A549 (cell line): ENCODE measurements at regions not wholly inside any gene's neighbourhood (a gene's known extent, or its start where the extent isn't known, plus 50 kb on each side); places are given as distances from the start of the nearest gene placed in this dataset.

Experiments
- ATAC-seq, 2 experiments: fragments of 200-7000 bp in 1 of 2; fragments of >200 bp in 1 of 2; cut with Nextera tagmentation in 1 of 2; cut with Tn5 transposase in 1 of 2; 3 replicates each; pipeline versions ENCODE4 v1.8.0 to v1.9.1; 2018 to 2020; ENCODE audit warnings: mild to moderate bottlenecking in 1 of 2, moderate library complexity in 1 of 2
- CTCF ChIA-PET: fragments of 300-600 bp; sonication (Branson Sonifier 250); formaldehyde crosslinking; extraction: SDS; loops from one replicate; lab custom pipeline; 2021; ENCODE audit warnings: antibody characterized with exemption, inconsistent platforms; lab: Yijun Ruan, JAX
- POLR2A ChIA-PET: fragments of 350-600 bp; formaldehyde crosslinking; extraction: SDS; loops from one replicate; lab custom pipeline; 2021; ENCODE audit warnings: antibody characterized with exemption, inconsistent platforms; lab: Yijun Ruan, JAX
- DNase-seq, 2 experiments: peaks; one replicate each; pipeline versions ENCODE4 v3.0.0 to v3.0.0-alpha.2; 2011 to 2016; ENCODE audit warnings: low read depth in 1 of 2, low spot score in 1 of 2
- FAIRE-seq: peaks from 2 replicates; lab custom pipeline; 2011; peaks lifted over from hg19 to GRCh38; lab: Jason Lieb, UNC
- H3K27ac ChIP-seq, 2 experiments: fragments of >200 bp; sonication (Bioruptor Twin); formaldehyde crosslinking; 3 replicates each; pipeline ENCODE4 v1.5.1; 2016 to 2017
- H3K4me1 ChIP-seq: fragments of >200 bp; sonication (Bioruptor Twin); formaldehyde crosslinking; 3 replicates; pipeline ENCODE4 v1.6.1; 2016
- H3K4me2 ChIP-seq: fragments of >200 bp; sonication (Bioruptor Twin); formaldehyde crosslinking; 3 replicates; pipeline ENCODE4 v1.6.1; 2016
- H3K4me3 ChIP-seq: fragments of >200 bp; sonication (Bioruptor Twin); formaldehyde crosslinking; 3 replicates; pipeline ENCODE4 v1.5.1; 2016
- H3K9me3 ChIP-seq: fragments of >200 bp; sonication (Bioruptor Twin); formaldehyde crosslinking; 3 replicates; pipeline ENCODE4 v1.6.1; 2016
- ATOH8 ChIP-seq: fragments of 250-450 bp; sonication (Bioruptor Pico); IDR thresholded peaks from 2 replicates; pipeline ENCODE4 v1.5.0; 2020; ENCODE audit warnings: low read depth, mild to moderate bottlenecking, moderate library complexity
- CBX2 ChIP-seq: fragments of 200-600 bp; sonication (generic); IDR thresholded peaks from 2 replicates; pipeline ENCODE4 v1.6.1; 2016; ENCODE audit warnings: low read depth, mild to moderate bottlenecking, borderline replicate concordance
- CBX8 ChIP-seq: fragments of 200-600 bp; sonication (generic); IDR thresholded peaks from 2 replicates; pipeline ENCODE4 v1.6.1; 2016
- CEBPB ChIP-seq, 2 experiments: fragments of >200 bp in 1 of 2; sonication (Bioruptor Twin) in 1 of 2; formaldehyde crosslinking in 1 of 2; IDR thresholded peaks; 2 replicates each; pipeline ENCODE4 v1.6.1; 2012 to 2016
- ELK1 ChIP-seq: fragments of 150-350 bp; IDR thresholded peaks from 2 replicates; pipeline ENCODE4 v1.6.1; 2014; ENCODE audit warnings: low read depth, mild to moderate bottlenecking, low read length
- HEYL ChIP-seq: fragments of 250-450 bp; sonication (Bioruptor Pico); IDR thresholded peaks from 2 replicates; pipeline ENCODE4 v1.8.0; 2021; ENCODE audit warnings: mild to moderate bottlenecking, moderate library complexity
- HMGXB4 ChIP-seq: fragments of 250-450 bp; sonication (Bioruptor Pico); IDR thresholded peaks from 2 replicates; pipeline ENCODE4 v1.5.0; 2021; ENCODE audit warnings: mild to moderate bottlenecking, moderate library complexity, borderline replicate concordance
- HOXA7 ChIP-seq: fragments of 250-450 bp; sonication (Bioruptor Pico); IDR thresholded peaks from 2 replicates; pipeline ENCODE4 v1.5.0; 2020; ENCODE audit warnings: mild to moderate bottlenecking, moderate library complexity
- HOXB13 ChIP-seq: fragments of 250-450 bp; sonication (Bioruptor Pico); IDR thresholded peaks from 2 replicates; pipeline ENCODE4 v1.5.0; 2020; ENCODE audit warnings: low read depth, mild to moderate bottlenecking, moderate library complexity
- HOXB5 ChIP-seq: fragments of 250-450 bp; sonication (Bioruptor Pico); IDR thresholded peaks from 2 replicates; pipeline ENCODE4 v1.5.0; 2020; ENCODE audit warnings: mild to moderate bottlenecking, moderate library complexity
- JUN ChIP-seq, 2 experiments: fragments of >200 bp; sonication (Bioruptor Twin); formaldehyde crosslinking; IDR thresholded peaks; 2 replicates in 1 of 2; 3 replicates in 1 of 2; pipeline ENCODE4 v1.6.1; 2016 to 2017
- JUNB ChIP-seq: fragments of >200 bp; sonication (Bioruptor Twin); formaldehyde crosslinking; IDR thresholded peaks from 2 replicates; pipeline ENCODE4 v1.6.1; 2016
- NFE2L2 ChIP-seq: fragments of 150-350 bp; conservative IDR thresholded peaks from 2 replicates; pipeline ENCODE4 v1.6.1; 2014; ENCODE audit warnings: low read length
- NPAS2 ChIP-seq: fragments of 250-450 bp; sonication (Bioruptor Pico); IDR thresholded peaks from 2 replicates; pipeline ENCODE4 v1.8.0; 2022; ENCODE audit warnings: mild to moderate bottlenecking, moderate library complexity, borderline replicate concordance
- NR3C1 ChIP-seq: fragments of >200 bp; sonication (Bioruptor Twin); formaldehyde crosslinking; IDR thresholded peaks from 3 replicates; pipeline ENCODE4 v1.6.1; 2017
- POLR2A ChIP-seq: IDR thresholded peaks from 2 replicates; pipeline ENCODE4 v1.6.1; 2012; ENCODE audit warnings: mild to moderate bottlenecking, low read length
- RNF2 ChIP-seq: fragments of 200-600 bp; sonication (generic); IDR thresholded peaks from 2 replicates; pipeline ENCODE4 v1.6.1; 2016; ENCODE audit warnings: low read depth, mild to moderate bottlenecking, antibody characterized with exemption, moderate library complexity, borderline replicate concordance
- TFCP2L1 ChIP-seq: fragments of 250-450 bp; sonication (Bioruptor Pico); IDR thresholded peaks from 2 replicates; pipeline ENCODE4 v1.5.0; 2021; ENCODE audit warnings: mild to moderate bottlenecking
- TP53 ChIP-seq: fragments of 250-450 bp; sonication (Bioruptor Pico); IDR thresholded peaks from 2 replicates; pipeline ENCODE4 v1.5.0; 2021; ENCODE audit warnings: mild to moderate bottlenecking, moderate library complexity
- ZC3H11A ChIP-seq: fragments of 450-650 bp; IDR thresholded peaks from 2 replicates; pipeline ENCODE4 v1.6.1; 2014; ENCODE audit warnings: antibody characterized with exemption, mild to moderate bottlenecking
- ZFP36 ChIP-seq: fragments of 450-650 bp; IDR thresholded peaks from 2 replicates; pipeline ENCODE4 v1.6.1; 2014; ENCODE audit warnings: borderline replicate concordance; ENCODE audit not compliant: partially characterized antibody
- WGBS: methylation state at CpG from one replicate; pipeline ENCODE4 v1.1.6; 2017; ENCODE audit errors: missing lambda C conversion rate; 5-methylcytosine and 5-hydroxymethylcytosine counted together
- TF ChIP-seq, protein P1 (sequence below): fragments of >200 bp; sonication (Bioruptor Twin); formaldehyde crosslinking; IDR thresholded peaks from 3 replicates; pipeline ENCODE4 v1.6.1; 2016
- TF ChIP-seq, protein P2 (sequence below): IDR thresholded peaks from 2 replicates; pipeline ENCODE4 v1.6.1; 2012; ENCODE audit warnings: low read depth, borderline replicate concordance

DNA sequence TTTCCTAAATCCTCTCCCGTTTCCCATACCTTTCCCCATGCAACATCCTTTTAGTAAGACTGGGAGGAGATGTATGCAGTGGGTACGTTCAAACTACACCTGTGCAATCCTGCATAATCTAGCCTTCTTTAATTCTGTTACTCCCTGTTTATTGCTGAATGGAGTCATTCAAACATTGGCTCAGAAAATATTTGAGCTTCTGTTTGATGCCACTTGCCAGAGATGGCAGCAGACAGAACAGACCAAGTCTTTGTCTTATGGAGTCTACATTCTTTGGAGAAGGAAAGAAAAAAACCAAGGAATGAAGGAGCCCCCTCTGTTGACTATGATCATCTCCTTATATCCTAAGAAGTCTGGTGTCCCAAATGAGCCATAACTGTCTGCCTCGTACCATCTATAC is 288.8 kb downstream of the HAPSTR1 start:
- CTCF ChIA-PET: no interaction called here

DNA sequence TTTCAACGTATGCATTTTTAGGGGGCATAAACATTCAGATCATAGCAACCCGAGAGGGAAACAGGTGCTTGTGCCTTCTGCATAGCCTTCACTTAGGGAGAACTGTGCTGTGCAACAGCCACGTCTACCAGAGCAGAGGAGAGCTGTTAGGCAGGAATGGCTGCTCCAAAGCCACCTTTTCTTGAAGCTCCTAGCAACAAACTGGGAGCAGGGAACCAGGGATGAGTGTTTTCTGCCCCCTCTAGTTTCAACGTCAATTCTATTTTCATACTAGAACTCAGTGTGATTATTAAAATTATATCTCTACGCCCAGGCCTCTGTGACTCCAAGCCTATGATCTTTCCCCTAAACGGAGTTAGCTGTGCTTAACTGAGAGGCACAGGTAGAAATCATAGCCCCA is 290.0 kb downstream of the HAPSTR1 start:
- no peaks in the 10 kb centered on the region for H3K9me3 ChIP-seq
- TF ChIP-seq ZFP36 (no peak), JUNB (no peak), ELK1 (no peak), JUN (IDR thresholded peaks at IDR 0.05) (no peak), HEYL (CRISPR knock-in tag) (no peak), RNF2 (no peak), HOXB13 (CRISPR knock-in tag) (no peak), POLR2A (no peak)
- TF ChIP-seq, protein P1, sequence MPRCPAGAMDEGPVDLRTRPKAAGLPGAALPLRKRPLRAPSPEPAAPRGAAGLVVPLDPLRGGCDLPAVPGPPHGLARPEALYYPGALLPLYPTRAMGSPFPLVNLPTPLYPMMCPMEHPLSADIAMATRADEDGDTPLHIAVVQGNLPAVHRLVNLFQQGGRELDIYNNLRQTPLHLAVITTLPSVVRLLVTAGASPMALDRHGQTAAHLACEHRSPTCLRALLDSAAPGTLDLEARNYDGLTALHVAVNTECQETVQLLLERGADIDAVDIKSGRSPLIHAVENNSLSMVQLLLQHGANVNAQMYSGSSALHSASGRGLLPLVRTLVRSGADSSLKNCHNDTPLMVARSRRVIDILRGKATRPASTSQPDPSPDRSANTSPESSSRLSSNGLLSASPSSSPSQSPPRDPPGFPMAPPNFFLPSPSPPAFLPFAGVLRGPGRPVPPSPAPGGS: no peak
- TF ChIP-seq, all 56 proteins: peak for 0
- ATAC-seq (no peak), FAIRE-seq (no peak), DNase-seq (no peak)
- CTCF ChIA-PET: no interaction called here
- POLR2A ChIA-PET: no interaction called here
- no peak overlapping the region for H3K27ac ChIP-seq
- 3% methylated on average over 6 of the region's 6 CpGs for WGBS
- H3K4me3 ChIP-seq: no peak overlapping the region
- H3K4me1 ChIP-seq: no peaks in the 10 kb centered on the region
- H3K4me2 ChIP-seq: no peak overlapping the region

More for the DNA sequence above, 288.8 kb downstream of the HAPSTR1 start:
- TF ChIP-seq HOXA7: no peak
- no peak for TF ChIP-seq HOXB5
- no peak for TF ChIP-seq TP53 (CRISPR knock-in tag)
- TF ChIP-seq NFE2L2: no peak
- TF ChIP-seq ZC3H11A: no peak
- TF ChIP-seq CBX8: no peak
- no peak for TF ChIP-seq CBX2
- TF ChIP-seq ZFP36: no peak
- TF ChIP-seq TFCP2L1: no peak
- no peak for TF ChIP-seq HMGXB4
- no peak for TF ChIP-seq NR3C1
- TF ChIP-seq CEBPB (IDR thresholded peaks at IDR 0.05): no peak
- TF ChIP-seq ATOH8: no peak
- TF ChIP-seq NPAS2 (CRISPR knock-in tag): no peak
- no peak for TF ChIP-seq JUN (IDR thresholded peaks at IDR 0.05)
- no peak for FAIRE-seq
- H3K4me1 ChIP-seq: no peaks in the 10 kb centered on the region
- H3K4me3 ChIP-seq: no peak overlapping the region
- no peak overlapping the region for H3K27ac ChIP-seq
- no peak for DNase-seq
- 0% methylated on average over 3 of the region's 3 CpGs for WGBS
- POLR2A ChIA-PET: no interaction called here
- ATAC-seq: no peak
- H3K9me3 ChIP-seq: no peaks in the 10 kb centered on the region
- no peak overlapping the region for H3K4me2 ChIP-seq

DNA sequence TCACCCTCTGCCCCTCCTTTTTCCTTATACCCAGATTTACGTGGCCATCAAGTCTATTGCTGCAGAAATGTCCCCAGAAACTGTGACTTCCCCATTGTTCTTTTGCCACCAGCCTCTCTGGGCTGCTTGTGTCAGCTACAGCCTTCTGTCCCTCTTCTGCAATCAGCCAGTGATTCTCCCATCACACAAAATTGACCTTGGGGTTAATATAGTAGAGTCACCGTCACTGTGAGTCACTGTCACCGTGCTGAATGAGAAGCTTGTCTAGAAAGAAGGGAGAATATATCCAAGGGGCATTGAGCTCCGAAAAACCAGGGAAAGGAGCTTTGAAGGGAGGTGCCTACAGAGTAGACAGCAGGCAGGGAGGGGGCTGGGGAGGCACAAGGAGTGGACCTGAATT is 290.5 kb downstream of the HAPSTR1 start:
- CTCF ChIA-PET: no interaction called here
- no peak overlapping the region for H3K27ac ChIP-seq
- POLR2A ChIA-PET: no interaction called here
- 2% methylated on average over 4 of the region's 4 CpGs for WGBS
- ATAC-seq (no peak), FAIRE-seq (no peak), DNase-seq (no peak)
- H3K4me1 ChIP-seq: no peaks in the 10 kb centered on the region
- no peak overlapping the region for H3K4me3 ChIP-seq
- TF ChIP-seq ZFP36: no peak
- no peak for TF ChIP-seq HEYL (CRISPR knock-in tag)
- TF ChIP-seq, protein P2, sequence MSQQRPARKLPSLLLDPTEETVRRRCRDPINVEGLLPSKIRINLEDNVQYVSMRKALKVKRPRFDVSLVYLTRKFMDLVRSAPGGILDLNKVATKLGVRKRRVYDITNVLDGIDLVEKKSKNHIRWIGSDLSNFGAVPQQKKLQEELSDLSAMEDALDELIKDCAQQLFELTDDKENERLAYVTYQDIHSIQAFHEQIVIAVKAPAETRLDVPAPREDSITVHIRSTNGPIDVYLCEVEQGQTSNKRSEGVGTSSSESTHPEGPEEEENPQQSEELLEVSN: no peak
- H3K4me2 ChIP-seq: no peak overlapping the region
- no peaks in the 10 kb centered on the region for H3K9me3 ChIP-seq
